Activated naive CD4-positive, alpha-beta T cell treated with anti-CD3 and anti-CD28 coated beads, Interleukin-2, amount 50 U/mL, for 72 hours (primary cell): ENCODE measurements at regions not wholly inside any gene's neighbourhood (a gene's known extent, or its start where the extent isn't known, plus 50 kb on each side); places are given as distances from the start of the nearest gene placed in this dataset.
"Not testable (repeated sequence)": the region's sequence is repeated elsewhere in the genome, so short reads cannot be mapped to it uniquely, and the experiment has no call there.

Experiments
- ATAC-seq, 2 donors: fragments of 150-1000 bp; cut with Tn5 transposase; 2 replicates each; pipeline ENCODE4 v1.10.0; 2021; ENCODE audit warnings: mild to moderate bottlenecking in 2 of 2, moderate library complexity in 2 of 2
- DNase-seq, 2 donors: peaks; one replicate each; pipeline ENCODE4 v3.0.0; 2021 to 2022; ENCODE audit warnings: low spot score in 2 of 2
- H3K27ac Mint-ChIP-seq, 2 donors: one replicate each; pipeline ENCODE4 v1.8.0; 2022; ENCODE audit warnings: mild to moderate bottlenecking in 2 of 2, mixed read lengths in 2 of 2
- H3K36me3 Mint-ChIP-seq, 2 donors: one replicate each; pipeline ENCODE4 v1.8.0; 2022; ENCODE audit warnings: mixed read lengths in 2 of 2
- H3K9me3 Mint-ChIP-seq, 2 donors: one replicate each; pipeline ENCODE4 v1.8.0; 2022; ENCODE audit warnings: mixed read lengths in 2 of 2

- Mint-ChIP-seq H3K27ac (no peak overlapping the region), H3K9me3 (no peaks in the 10 kb centered on the region), H3K36me3 (no peaks in the 10 kb centered on the region)
- DNase-seq (no peak), ATAC-seq (no peak)
Observed at GRCh38 chr6:146984251-146984924, 219.8 kb upstream of the STXBP5 start.

GRCh38 chr6:146985111-146985510 is 219.1 kb upstream of the STXBP5 start:
- no peak for DNase-seq
- ATAC-seq, result no peak
- Mint-ChIP-seq H3K9me3 (no peaks in the 10 kb centered on the region), H3K36me3 (no peaks in the 10 kb centered on the region), H3K27ac (no peak overlapping the region)

GRCh38 chr6:146985966-146986365 is 218.3 kb upstream of the STXBP5 start:
- Mint-ChIP-seq H3K27ac (no peak overlapping the region), H3K9me3 (no peaks in the 10 kb centered on the region), H3K36me3 (no peaks in the 10 kb centered on the region)
- DNase-seq (no peak), ATAC-seq (no peak)

- not testable (repeated sequence) for DNase-seq, H3K27ac Mint-ChIP-seq, ATAC-seq, H3K9me3 Mint-ChIP-seq, H3K36me3 Mint-ChIP-seq
Observed at GRCh38 chr6:146987938-146988337, 216.3 kb upstream of the STXBP5 start.

GRCh38 chr6:146989860-146990259 is 214.4 kb upstream of the STXBP5 start:
- ATAC-seq (no peak), DNase-seq (no peak)
- Mint-ChIP-seq H3K9me3 (no peaks in the 10 kb centered on the region), H3K36me3 (no peaks in the 10 kb centered on the region), H3K27ac (no peak overlapping the region)

GRCh38 chr6:146990284-146990683 is 213.9 kb upstream of the STXBP5 start:
- Mint-ChIP-seq H3K9me3 (no peaks in the 10 kb centered on the region), H3K27ac (no peak overlapping the region), H3K36me3 (no peaks in the 10 kb centered on the region)
- DNase-seq, result no peak
- no peak for ATAC-seq

- no peak for ATAC-seq
- no peak for DNase-seq
- H3K9me3 Mint-ChIP-seq, result no peaks in the 10 kb centered on the region
- no peak overlapping the region for H3K27ac Mint-ChIP-seq
- H3K36me3 Mint-ChIP-seq, result no peaks in the 10 kb centered on the region
Observed at GRCh38 chr6:146990821-146991798, 213.1 kb upstream of the STXBP5 start.

GRCh38 chr6:146997062-146997461 is 207.2 kb upstream of the STXBP5 start:
- ATAC-seq (no peak), DNase-seq (no peak)
- Mint-ChIP-seq H3K9me3 (no peaks in the 10 kb centered on the region), H3K27ac (no peak overlapping the region), H3K36me3 (no peaks in the 10 kb centered on the region)

GRCh38 chr6:146999766-147000165 is 204.5 kb upstream of the STXBP5 start:
- no peak for DNase-seq
- no peak overlapping the region for H3K27ac Mint-ChIP-seq
- ATAC-seq, result no peak
- no peaks in the 10 kb centered on the region for H3K9me3 Mint-ChIP-seq
- no peaks in the 10 kb centered on the region for H3K36me3 Mint-ChIP-seq

GRCh38 chr6:147000545-147001488 is 203.4 kb upstream of the STXBP5 start:
- no peaks in the 10 kb centered on the region for H3K36me3 Mint-ChIP-seq
- no peak for ATAC-seq

GRCh38 chr6:147001621-147002020 is 202.6 kb upstream of the STXBP5 start:
- H3K36me3 Mint-ChIP-seq, result no peaks in the 10 kb centered on the region

More at GRCh38 chr6:147000545-147001488, 203.4 kb upstream of the STXBP5 start:
- Mint-ChIP-seq H3K9me3 (no peaks in the 10 kb centered on the region), H3K27ac (no peak overlapping the region)
- no peak for DNase-seq

GRCh38 chr6:147003186-147003585 is 201.0 kb upstream of the STXBP5 start:
- DNase-seq, result no peak
- H3K27ac Mint-ChIP-seq, result no peak overlapping the region
- no peaks in the 10 kb centered on the region for H3K36me3 Mint-ChIP-seq

More at GRCh38 chr6:147001621-147002020, 202.6 kb upstream of the STXBP5 start:
- DNase-seq (no peak), ATAC-seq (no peak)
- Mint-ChIP-seq H3K27ac (no peak overlapping the region), H3K9me3 (no peaks in the 10 kb centered on the region)

GRCh38 chr6:147005499-147005898 is 198.7 kb upstream of the STXBP5 start:
- H3K9me3 Mint-ChIP-seq, result peaks cover 0 to 7% of the 10 kb centered on the region in 2 donors
- ATAC-seq (no peak), DNase-seq (no peak)
- H3K36me3 Mint-ChIP-seq, result peaks cover 0 to 5% of the 10 kb centered on the region in 2 donors
- H3K27ac Mint-ChIP-seq, result no peak overlapping the region

More at GRCh38 chr6:147003186-147003585, 201.0 kb upstream of the STXBP5 start:
- ATAC-seq, result no peak
- no peaks in the 10 kb centered on the region for H3K9me3 Mint-ChIP-seq

GRCh38 chr6:147007441-147007840 is 196.8 kb upstream of the STXBP5 start:
- peaks cover 0 to 7% of the 10 kb centered on the region in 2 donors for H3K9me3 Mint-ChIP-seq
- no peak overlapping the region for H3K27ac Mint-ChIP-seq
- DNase-seq (no peak), ATAC-seq (no peak)
- peaks cover 0 to 5% of the 10 kb centered on the region in 2 donors for H3K36me3 Mint-ChIP-seq

- Mint-ChIP-seq H3K9me3 (peaks cover 0 to 7% of the 10 kb centered on the region in 2 donors), H3K36me3 (peaks cover 0 to 5% of the 10 kb centered on the region in 2 donors), H3K27ac (no peak overlapping the region)
- DNase-seq (no peak), ATAC-seq (no peak)
Observed at GRCh38 chr6:147009358-147009757, 194.9 kb upstream of the STXBP5 start.

GRCh38 chr6:147015674-147016073 is 188.5 kb upstream of the STXBP5 start:
- no peak for DNase-seq
- H3K27ac Mint-ChIP-seq, result no peak overlapping the region

More at GRCh38 chr6:147015674-147016073, 188.5 kb upstream of the STXBP5 start:
- peaks cover 0 to 4% of the 10 kb centered on the region in 2 donors for H3K9me3 Mint-ChIP-seq
- no peak for ATAC-seq
- no peaks in the 10 kb centered on the region for H3K36me3 Mint-ChIP-seq
